Fibroblast of pulmonary artery (primary cell): ENCODE measurements at regions not wholly inside any gene's neighbourhood (a gene's known extent, or its start where the extent isn't known, plus 50 kb on each side); places are given as distances from the start of the nearest gene placed in this dataset.

Source experiments
- DNase-seq: peaks from one replicate; pipeline ENCODE4 v3.0.0-alpha.2; 2010; ENCODE audit warnings: low read depth
- H3K4me3 ChIP-seq: replicated peaks from 2 replicates; pipeline ENCODE4 v1.5.1; 2011; ENCODE audit warnings: low read depth, mild to moderate bottlenecking, control low read depth, low read length, moderate library complexity
- TF ChIP-seq, protein P1 (sequence below): IDR thresholded peaks from 2 replicates; pipeline ENCODE4 v1.5.1; 2011; ENCODE audit warnings: mild to moderate bottlenecking, control low read depth, low read length, inconsistent platforms; ENCODE audit errors: missing control alignments

DNA sequence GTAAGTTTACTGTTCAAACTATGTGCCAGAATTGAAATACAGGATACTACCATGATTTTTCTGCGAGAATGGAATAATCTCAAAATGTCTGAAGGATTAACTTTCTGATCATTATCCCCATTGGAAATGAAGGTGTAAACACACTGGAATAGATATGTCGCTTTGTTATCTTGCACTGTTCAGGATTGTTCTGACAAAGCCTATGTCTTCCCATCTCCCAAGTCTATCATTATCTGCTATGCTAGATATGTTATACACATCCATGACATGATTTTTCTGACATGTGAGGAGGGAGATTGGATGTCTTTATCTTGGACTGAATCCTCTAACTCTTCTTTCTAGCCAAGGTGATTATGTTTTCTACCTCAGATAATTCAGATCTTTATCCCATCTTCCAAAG is 1239.3 kb upstream of the ADGRL4 start:
- no peak for DNase-seq
- no peak overlapping the region for H3K4me3 ChIP-seq
- TF ChIP-seq, protein P1, sequence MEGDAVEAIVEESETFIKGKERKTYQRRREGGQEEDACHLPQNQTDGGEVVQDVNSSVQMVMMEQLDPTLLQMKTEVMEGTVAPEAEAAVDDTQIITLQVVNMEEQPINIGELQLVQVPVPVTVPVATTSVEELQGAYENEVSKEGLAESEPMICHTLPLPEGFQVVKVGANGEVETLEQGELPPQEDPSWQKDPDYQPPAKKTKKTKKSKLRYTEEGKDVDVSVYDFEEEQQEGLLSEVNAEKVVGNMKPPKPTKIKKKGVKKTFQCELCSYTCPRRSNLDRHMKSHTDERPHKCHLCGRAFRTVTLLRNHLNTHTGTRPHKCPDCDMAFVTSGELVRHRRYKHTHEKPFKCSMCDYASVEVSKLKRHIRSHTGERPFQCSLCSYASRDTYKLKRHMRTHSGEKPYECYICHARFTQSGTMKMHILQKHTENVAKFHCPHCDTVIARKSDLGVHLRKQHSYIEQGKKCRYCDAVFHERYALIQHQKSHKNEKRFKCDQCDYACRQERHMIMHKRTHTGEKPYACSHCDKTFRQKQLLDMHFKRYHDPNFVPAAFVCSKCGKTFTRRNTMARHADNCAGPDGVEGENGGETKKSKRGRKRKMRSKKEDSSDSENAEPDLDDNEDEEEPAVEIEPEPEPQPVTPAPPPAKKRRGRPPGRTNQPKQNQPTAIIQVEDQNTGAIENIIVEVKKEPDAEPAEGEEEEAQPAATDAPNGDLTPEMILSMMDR, result no peak

- DNase-seq, result no peak
- no peak overlapping the region for H3K4me3 ChIP-seq
- TF ChIP-seq, protein P1, result no peak
Observed at GRCh38 chr1:80244372-80244771, 1237.8 kb upstream of the ADGRL4 start.

GRCh38 chr1:80241566-80241965 is 1235.0 kb upstream of the ADGRL4 start:
- TF ChIP-seq, protein P1, result no peak
- no peak for DNase-seq
- H3K4me3 ChIP-seq, result no peak overlapping the region

DNA sequence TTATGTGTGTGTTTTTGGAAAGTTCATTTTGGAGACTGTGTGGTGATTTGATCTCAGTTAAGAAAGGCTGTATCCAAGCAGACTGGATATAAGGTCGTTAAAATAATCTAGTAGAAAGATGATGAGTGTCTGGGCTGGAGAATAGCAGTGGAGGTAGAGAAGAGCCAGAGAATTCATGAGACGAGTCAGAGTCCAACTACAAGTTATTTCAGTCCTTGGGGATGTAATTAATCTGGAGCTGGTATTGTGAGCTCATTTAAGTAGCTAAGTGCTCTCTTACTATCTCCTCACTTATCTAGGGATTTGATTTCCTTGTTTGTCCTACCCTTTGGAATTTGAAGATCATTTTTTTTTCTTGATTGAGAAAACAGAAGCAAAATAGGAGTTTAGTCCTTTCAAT is 1219.0 kb upstream of the ADGRL4 start:
- no peak overlapping the region for H3K4me3 ChIP-seq
- TF ChIP-seq, protein P1, result no peak
- no peak for DNase-seq

GRCh38 chr1:80221319-80221718 is 1214.8 kb upstream of the ADGRL4 start:
- no peak for DNase-seq
- TF ChIP-seq, protein P1, result no peak
- H3K4me3 ChIP-seq, result no peak overlapping the region

GRCh38 chr1:80218112-80218511 is 1211.6 kb upstream of the ADGRL4 start:
- TF ChIP-seq, protein P1, result peak; percentile 76
- H3K4me3 ChIP-seq, result no peak overlapping the region
- DNase-seq, result peak; percentile 81

DNA sequence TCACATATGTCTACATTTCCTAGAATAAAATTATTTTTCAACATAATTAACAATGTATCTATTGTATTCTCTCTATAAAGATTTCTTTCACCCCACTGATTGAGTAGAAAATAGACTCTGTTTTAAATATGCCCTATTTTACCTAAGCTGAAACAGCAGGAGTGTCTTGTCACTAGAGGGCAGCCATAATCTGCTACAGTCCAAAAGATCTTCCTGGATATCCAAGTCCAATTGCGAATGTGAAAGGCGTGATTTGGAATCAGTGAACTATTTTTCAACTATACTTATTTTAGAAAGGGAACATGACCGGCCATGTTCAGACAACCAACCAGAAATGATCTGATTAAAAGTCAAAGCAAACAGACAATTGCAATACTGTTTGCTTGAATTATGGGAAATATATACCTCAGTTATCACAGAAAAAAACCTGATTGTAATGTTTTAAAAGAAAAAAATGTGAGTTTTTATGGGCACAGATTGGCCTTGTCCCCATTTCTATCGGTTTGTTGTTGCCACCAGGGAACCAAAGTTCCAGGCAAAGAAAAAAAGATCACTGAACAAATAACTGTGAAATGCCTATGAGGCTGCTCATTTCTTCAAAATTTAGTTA is 1211.0 kb upstream of the ADGRL4 start:
- peak; percentile 88 for DNase-seq
- H3K4me3 ChIP-seq, result no peak overlapping the region
- TF ChIP-seq, protein P1, result peak; percentile 83
